Rectal smooth muscle tissue (tissue), 1 donor: ENCODE measurements at regions not wholly inside any gene's neighbourhood (a gene's known extent, or its start where the extent isn't known, plus 50 kb on each side); places are given as distances from the start of the nearest gene placed in this dataset.

Experiments
- H3K27ac ChIP-seq: one replicate; pipeline ENCODE4 v1.7.0; 2013; ENCODE audit warnings: low read depth, low read length, inconsistent platforms
- H3K27me3 ChIP-seq: one replicate; pipeline ENCODE4 v1.7.0; 2013; ENCODE audit warnings: low read length; ENCODE audit not compliant: control insufficient read depth, insufficient read depth
- H3K36me3 ChIP-seq: one replicate; pipeline ENCODE4 v1.7.0; 2013; ENCODE audit warnings: low read length; ENCODE audit not compliant: control insufficient read depth, insufficient read depth
- H3K4me1 ChIP-seq: one replicate; pipeline ENCODE4 v1.7.0; 2013; ENCODE audit warnings: low read length; ENCODE audit not compliant: control insufficient read depth, insufficient read depth
- H3K4me3 ChIP-seq: one replicate; pipeline ENCODE4 v1.7.0; 2013; ENCODE audit warnings: low read length
- H3K9ac ChIP-seq: one replicate; pipeline ENCODE4 v1.7.0; 2013; ENCODE audit warnings: low read length

DNA sequence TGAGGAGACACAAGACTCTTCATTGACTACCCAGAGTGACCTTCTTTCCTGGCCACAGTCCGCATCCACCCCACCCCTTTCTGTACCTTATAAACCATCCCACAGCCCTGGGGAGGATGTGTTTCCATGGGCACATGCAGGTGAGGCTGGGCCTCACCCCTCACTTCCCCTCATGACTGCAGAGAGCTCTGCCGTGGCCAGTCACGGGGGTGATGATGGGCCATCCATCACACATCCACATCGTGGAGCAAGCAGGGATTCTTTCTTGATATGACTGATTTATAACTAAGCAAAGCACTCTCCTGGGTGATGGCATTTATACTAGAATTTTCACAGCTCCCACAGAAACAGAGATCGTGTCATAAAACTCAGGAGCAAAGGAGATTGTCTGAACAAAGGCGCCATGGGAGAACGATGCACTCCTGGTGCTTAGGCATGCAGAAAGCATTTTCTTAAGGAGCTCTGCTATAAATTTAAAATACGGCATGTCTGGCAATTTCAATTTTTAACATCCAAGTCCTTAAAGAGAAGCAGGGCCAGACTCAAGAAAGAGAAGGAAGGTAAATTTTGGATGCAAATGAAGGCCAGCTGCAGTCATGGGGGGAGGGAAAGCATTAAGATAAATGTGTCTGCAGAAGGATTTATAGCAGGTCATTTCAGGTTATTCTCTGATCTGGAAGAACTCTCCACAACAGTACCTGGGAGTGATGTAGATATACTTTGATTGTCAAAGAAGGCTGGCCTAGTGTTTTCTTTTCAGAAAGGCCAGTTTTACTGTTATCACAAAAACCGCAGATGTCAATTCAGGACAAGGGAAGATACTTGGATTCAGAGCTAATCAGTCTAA, 777.0 kb downstream of the C6orf118 start:
- no peak overlapping the region for H3K4me3 ChIP-seq
- no peak overlapping the region for H3K27ac ChIP-seq
- no peaks in the 10 kb centered on the region for H3K36me3 ChIP-seq
- H3K4me1 ChIP-seq = no peaks in the 10 kb centered on the region
- no peaks in the 10 kb centered on the region for H3K27me3 ChIP-seq
- H3K9ac ChIP-seq = no peak overlapping the region

- no peaks in the 10 kb centered on the region for H3K36me3 ChIP-seq
- no peak overlapping the region for H3K27ac ChIP-seq
- no peaks in the 10 kb centered on the region for H3K4me1 ChIP-seq
- H3K9ac ChIP-seq = no peak overlapping the region
- no peak overlapping the region for H3K4me3 ChIP-seq
- no peaks in the 10 kb centered on the region for H3K27me3 ChIP-seq
Measured at GRCh38 chr6:164531736-164532135, 777.7 kb downstream of the C6orf118 start.

- no peaks in the 10 kb centered on the region for H3K27me3 ChIP-seq
- no peaks in the 10 kb centered on the region for H3K36me3 ChIP-seq
Measured at GRCh38 chr6:164528539-164528938, 780.9 kb downstream of the C6orf118 start.

DNA sequence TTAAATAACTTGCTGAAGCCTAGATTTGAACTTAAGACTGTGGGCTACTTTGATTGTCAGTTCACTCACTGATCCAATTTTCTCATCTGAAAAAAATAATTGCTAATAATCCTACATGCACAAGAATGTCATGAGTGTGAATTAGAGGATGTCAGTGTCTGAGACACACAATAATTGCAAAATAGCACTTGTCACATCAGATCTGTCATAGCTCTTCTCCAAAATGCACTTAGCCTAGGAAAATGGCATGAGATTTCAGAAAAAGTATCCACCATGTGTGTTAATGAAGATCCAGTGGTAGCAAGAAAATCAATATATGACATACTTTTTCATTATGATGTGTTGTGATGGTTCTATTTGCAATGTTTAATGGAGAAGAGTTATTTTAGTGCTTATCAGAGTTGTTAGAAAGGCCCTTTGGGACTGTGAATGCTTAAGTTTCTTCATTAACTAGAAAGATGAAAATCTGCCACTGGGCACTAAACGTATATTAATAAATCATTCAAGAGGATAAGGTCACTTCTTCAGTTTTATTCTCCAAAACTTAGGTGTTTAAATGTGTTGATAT, 786.2 kb downstream of the C6orf118 start:
- H3K36me3 ChIP-seq = no peaks in the 10 kb centered on the region
- H3K4me1 ChIP-seq = no peaks in the 10 kb centered on the region
- H3K27ac ChIP-seq = no peak overlapping the region
- H3K9ac ChIP-seq = no peak overlapping the region
- H3K27me3 ChIP-seq = no peaks in the 10 kb centered on the region
- H3K4me3 ChIP-seq = no peak overlapping the region

More at GRCh38 chr6:164528539-164528938, 780.9 kb downstream of the C6orf118 start:
- no peaks in the 10 kb centered on the region for H3K4me1 ChIP-seq
- H3K4me3 ChIP-seq = no peak overlapping the region
- H3K27ac ChIP-seq = no peak overlapping the region
- H3K9ac ChIP-seq = no peak overlapping the region

- no peaks in the 10 kb centered on the region for H3K27me3 ChIP-seq
- no peak overlapping the region for H3K4me3 ChIP-seq
- H3K27ac ChIP-seq = no peak overlapping the region
- no peaks in the 10 kb centered on the region for H3K4me1 ChIP-seq
- no peak overlapping the region for H3K9ac ChIP-seq
- no peaks in the 10 kb centered on the region for H3K36me3 ChIP-seq
Measured at GRCh38 chr6:164520916-164521315, 788.5 kb downstream of the C6orf118 start.

DNA sequence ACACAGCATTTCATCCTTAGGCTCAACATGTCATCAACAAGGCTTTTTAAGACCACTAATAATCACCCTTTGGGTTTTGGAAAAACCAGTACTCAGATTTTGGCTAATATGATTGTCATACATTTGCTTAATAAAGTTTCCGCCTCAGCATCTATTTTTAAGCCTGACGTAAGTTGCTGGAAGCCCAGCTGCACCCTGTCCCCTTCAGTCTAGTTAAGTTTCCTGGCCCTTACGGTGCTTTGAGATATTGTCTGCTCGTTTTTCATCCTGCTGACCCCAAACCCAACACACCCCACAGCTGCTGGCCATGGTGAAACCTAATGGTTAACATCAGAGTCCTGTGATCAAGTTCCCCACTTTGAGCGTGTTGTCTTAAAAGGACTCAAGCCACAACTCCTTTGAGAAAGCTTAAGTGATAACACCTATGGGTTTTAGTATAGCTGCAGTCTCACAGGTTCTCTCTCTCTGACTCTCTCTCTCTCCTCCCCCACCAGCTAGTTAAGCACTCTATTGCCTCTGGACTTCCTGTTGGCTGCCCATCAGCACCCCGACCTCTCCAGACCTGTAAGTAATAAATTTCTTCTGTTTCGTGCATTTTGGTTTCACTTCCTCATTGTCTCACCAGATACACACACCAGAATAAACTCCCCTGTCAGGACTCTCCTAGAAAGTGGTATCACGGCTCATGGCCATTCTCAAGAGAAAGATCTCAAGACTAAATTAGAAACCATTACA, 802.0 kb downstream of the C6orf118 start:
- Histone ChIP-seq H3K36me3 (no peaks in the 10 kb centered on the region), H3K9ac (no peak overlapping the region), H3K27ac (no peak overlapping the region), H3K27me3 (no peaks in the 10 kb centered on the region), H3K4me3 (no peak overlapping the region), H3K4me1 (no peaks in the 10 kb centered on the region)

DNA sequence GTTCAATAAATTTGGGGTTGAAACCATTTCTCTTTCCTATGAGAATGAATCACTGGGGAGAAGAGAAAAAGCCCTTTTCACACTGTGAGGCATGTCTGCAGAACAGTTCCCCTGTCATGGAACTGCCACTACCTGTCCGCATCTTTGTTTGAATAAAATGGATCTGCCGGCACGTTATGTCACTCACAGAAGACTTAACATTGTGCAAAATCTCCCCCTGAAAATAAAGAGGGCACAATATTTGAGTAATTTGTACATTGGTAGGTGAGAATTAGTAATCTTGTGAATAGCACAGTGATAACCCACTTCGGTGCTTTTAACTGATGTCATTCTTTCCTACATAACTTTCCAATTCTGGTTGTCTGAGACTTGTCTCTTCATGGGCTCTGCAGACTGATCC, 804.0 kb downstream of the C6orf118 start:
- no peaks in the 10 kb centered on the region for H3K27me3 ChIP-seq
- H3K9ac ChIP-seq = no peak overlapping the region
- no peak overlapping the region for H3K4me3 ChIP-seq
- no peak overlapping the region for H3K27ac ChIP-seq
- H3K4me1 ChIP-seq = no peaks in the 10 kb centered on the region
- no peaks in the 10 kb centered on the region for H3K36me3 ChIP-seq

DNA sequence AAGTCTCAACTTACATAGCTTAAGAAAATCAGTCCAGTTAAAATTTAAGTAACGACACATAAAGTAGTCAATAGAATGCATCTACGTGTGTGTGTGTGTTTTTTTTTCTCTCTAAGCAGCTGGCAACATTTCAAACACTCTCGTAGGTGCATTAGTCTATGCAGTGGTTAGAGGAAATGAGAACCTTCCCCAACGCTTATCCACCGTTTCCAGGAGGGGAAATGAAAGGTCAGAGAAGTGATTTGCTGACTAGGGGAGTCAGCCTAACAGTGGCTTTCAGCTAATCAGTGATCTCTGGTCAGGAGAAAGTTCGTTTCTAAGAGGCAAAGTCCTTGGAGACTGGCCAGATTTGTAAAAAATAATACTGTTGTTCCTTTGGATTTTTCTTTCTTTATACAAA, 806.6 kb downstream of the C6orf118 start:
- Histone ChIP-seq H3K4me1 (no peaks in the 10 kb centered on the region), H3K27ac (no peak overlapping the region), H3K27me3 (no peaks in the 10 kb centered on the region), H3K4me3 (no peak overlapping the region), H3K9ac (no peak overlapping the region), H3K36me3 (no peaks in the 10 kb centered on the region)

DNA sequence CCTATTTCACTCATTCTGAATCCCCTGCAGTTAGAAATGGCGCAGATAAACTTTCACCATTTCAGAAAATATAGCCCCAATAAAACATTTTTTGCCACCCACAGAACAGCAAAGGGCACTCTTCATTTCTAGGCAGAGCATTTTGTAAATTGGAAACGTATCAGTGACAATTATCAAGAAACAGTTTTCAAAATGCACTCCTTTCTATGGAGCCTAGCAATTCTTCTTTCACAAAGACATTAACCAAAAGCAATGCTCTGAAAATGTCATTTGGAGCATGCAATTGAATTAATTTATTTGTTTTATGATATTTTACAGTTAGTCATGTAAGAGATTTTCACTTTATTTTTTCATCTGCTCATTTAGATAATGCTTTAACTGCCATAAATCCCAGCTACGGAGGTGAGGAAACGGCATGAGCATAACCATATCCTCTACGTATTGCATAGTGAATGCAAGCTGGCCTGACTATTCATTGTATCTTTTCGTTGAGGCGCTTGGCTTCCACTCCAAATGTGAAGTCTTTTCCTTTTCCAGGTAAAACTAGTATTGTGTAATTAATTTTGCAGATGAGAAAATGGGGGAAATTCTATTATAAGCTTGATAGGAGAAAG, 813.4 kb downstream of the C6orf118 start:
- Histone ChIP-seq H3K4me3 (no peak overlapping the region), H3K27me3 (no peaks in the 10 kb centered on the region), H3K9ac (no peak overlapping the region), H3K4me1 (no peaks in the 10 kb centered on the region), H3K36me3 (no peaks in the 10 kb centered on the region), H3K27ac (no peak overlapping the region)

- Histone ChIP-seq H3K27me3 (no peaks in the 10 kb centered on the region), H3K9ac (no peak overlapping the region), H3K27ac (no peak overlapping the region), H3K36me3 (no peaks in the 10 kb centered on the region), H3K4me3 (no peak overlapping the region), H3K4me1 (no peaks in the 10 kb centered on the region)
Measured at GRCh38 chr6:164478426-164478825, 831.0 kb downstream of the C6orf118 start.

DNA sequence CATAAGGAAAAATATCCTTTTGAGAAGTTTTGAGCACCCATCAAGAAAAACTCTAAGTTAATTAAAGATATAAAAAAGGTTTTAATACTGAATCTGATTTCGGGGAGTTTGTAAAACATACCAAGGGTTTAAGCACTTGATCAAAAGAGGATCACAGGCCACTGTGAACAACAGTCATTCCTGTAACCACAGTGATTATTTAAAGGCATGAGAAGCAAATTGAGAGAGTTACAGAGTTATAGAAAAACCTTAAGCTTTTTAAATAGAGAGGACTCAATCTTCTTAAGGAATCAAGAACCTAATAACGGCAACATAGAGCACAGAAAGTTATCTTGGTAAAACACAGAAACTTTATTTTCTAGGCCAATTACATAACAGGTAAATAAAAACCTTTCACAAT, 831.6 kb downstream of the C6orf118 start:
- Histone ChIP-seq H3K9ac (no peak overlapping the region), H3K4me3 (no peak overlapping the region), H3K4me1 (no peaks in the 10 kb centered on the region), H3K36me3 (no peaks in the 10 kb centered on the region), H3K27ac (no peak overlapping the region), H3K27me3 (no peaks in the 10 kb centered on the region)

DNA sequence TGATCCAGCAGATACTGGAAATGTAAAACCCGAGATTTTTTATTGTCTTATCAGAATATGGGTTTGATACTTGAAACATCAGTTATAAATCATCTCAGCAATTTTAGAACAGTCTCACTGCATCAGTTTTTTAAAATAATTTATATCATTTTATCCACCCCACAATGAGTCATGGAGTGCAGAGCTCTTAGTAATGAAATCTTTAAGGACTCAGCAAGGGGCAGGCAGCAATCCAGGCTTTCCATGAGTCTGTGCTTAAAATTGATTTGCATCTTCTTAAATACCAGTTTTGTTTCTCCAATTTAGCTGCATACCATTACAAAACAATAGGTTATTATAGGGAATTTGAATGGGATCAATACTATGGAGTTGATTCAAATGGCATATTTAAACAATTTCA, 832.3 kb downstream of the C6orf118 start:
- Histone ChIP-seq H3K4me1 (no peaks in the 10 kb centered on the region), H3K36me3 (no peaks in the 10 kb centered on the region), H3K9ac (no peak overlapping the region), H3K4me3 (no peak overlapping the region), H3K27me3 (no peaks in the 10 kb centered on the region), H3K27ac (no peak overlapping the region)
